A673 (cell line): ENCODE measurements at regions not wholly inside any gene's neighbourhood (a gene's known extent, or its start where the extent isn't known, plus 50 kb on each side); places are given as distances from the start of the nearest gene placed in this dataset.

Experiments used
- BruUV-seq: library from RNA; stranded (reverse); fragments of 400-500 nt; replicated peaks from 2 replicates; lab custom pipeline; 2021; lab: Mats Ljungman, UMichigan
- CTCF ChIA-PET: fragments of 300-600 bp; sonication (Branson Sonifier 250); formaldehyde crosslinking; loops from one replicate; lab custom pipeline; 2022; ENCODE audit warnings: antibody characterized with exemption; lab: Charles Lee
- POLR2A ChIA-PET: fragments of 300-600 bp; sonication (Branson Sonifier 250); formaldehyde crosslinking; loops from one replicate; lab custom pipeline; 2022; ENCODE audit warnings: antibody characterized with exemption; ENCODE audit not compliant: low non-redundant PET; lab: Charles Lee
- DNase-seq: peaks from one replicate; pipeline ENCODE4 v3.0.0-alpha.2; 2015; ENCODE audit warnings: low spot score
- H3K27ac ChIP-seq: fragments of 200-600 bp; sonication (generic); 2 replicates; pipeline ENCODE4 v1.5.1; 2016; ENCODE audit warnings: mixed run types, low read depth, mild to moderate bottlenecking, mixed read lengths, antibody characterized with exemption, low read length; ENCODE audit not compliant: poor library complexity, severe bottlenecking
- H3K27me3 ChIP-seq: fragments of 200-600 bp; sonication (generic); replicated peaks from 2 replicates; pipeline ENCODE4 v1.6.1; 2017; ENCODE audit warnings: mixed run types, low read depth, mild to moderate bottlenecking, mixed read lengths, antibody characterized with exemption, low read length; ENCODE audit not compliant: insufficient read depth, poor library complexity
- H3K36me3 ChIP-seq: fragments of 200-600 bp; sonication (generic); 2 replicates; pipeline ENCODE4 v1.6.1; 2016; ENCODE audit warnings: mixed run types, mild to moderate bottlenecking, mixed read lengths, antibody characterized with exemption, low read length; ENCODE audit not compliant: insufficient read depth, poor library complexity, severe bottlenecking
- H3K4me1 ChIP-seq: fragments of 200-600 bp; sonication (generic); 2 replicates; pipeline ENCODE4 v1.6.1; 2017; ENCODE audit warnings: mixed run types, mild to moderate bottlenecking, mixed read lengths, antibody characterized with exemption, low read length; ENCODE audit not compliant: insufficient read depth, poor library complexity, severe bottlenecking
- H3K4me3 ChIP-seq: fragments of 200-600 bp; sonication (generic); 2 replicates; pipeline ENCODE4 v1.5.1; 2016; ENCODE audit warnings: low read depth, mixed run types, mild to moderate bottlenecking, mixed read lengths, low read length; ENCODE audit not compliant: poor library complexity, severe bottlenecking
- H3K9me3 ChIP-seq: fragments of 200-600 bp; sonication (generic); 2 replicates; pipeline ENCODE4 v1.6.1; 2016; ENCODE audit warnings: mixed run types, low read depth, mild to moderate bottlenecking, mixed read lengths, antibody characterized with exemption, low read length; ENCODE audit not compliant: poor library complexity, severe bottlenecking
- EZH2 ChIP-seq: fragments of 200-600 bp; sonication (generic); IDR thresholded peaks from 2 replicates; pipeline ENCODE4 v1.6.1; 2017; ENCODE audit warnings: borderline replicate concordance, low read depth, mild to moderate bottlenecking, mixed read lengths, antibody characterized with exemption, low read length; ENCODE audit not compliant: poor library complexity, severe bottlenecking
- intact Hi-C: fragments of 100-400 bp; cut with micrococcal nuclease; formaldehyde crosslinking; loops from one replicate; pipeline ENCODE4 v1.10.0; 2022; ENCODE audit not compliant: unreplicated experiment
- TF ChIP-seq, protein P1 (sequence below): fragments of 300-800, 200-600 bp; sonication (generic); conservative IDR thresholded peaks from 2 replicates; pipeline ENCODE4 v1.5.1; 2017; ENCODE audit warnings: low read depth, mild to moderate bottlenecking, antibody characterized with exemption, low read length, moderate library complexity, mixed read lengths

DNA sequence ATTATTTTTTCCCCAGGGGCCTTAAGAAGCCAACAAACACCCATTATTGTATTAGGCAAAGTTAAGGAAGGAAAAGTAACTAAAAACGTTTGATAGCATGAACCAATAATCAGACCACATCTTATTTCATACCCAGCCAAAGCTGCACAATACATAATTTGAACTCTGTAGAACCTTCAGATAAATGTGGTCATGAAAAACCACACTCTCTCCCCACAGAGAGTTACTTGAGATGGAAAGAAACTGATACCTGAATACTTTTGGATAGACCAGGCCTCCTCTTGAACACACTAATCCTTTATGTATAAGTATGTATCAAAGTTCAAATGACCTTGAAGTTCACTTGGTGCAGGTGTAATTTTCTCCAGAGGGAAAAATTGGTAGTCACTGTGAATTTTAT is 146.6 kb upstream of the FAM13C start:
- Histone ChIP-seq H3K36me3 (no peaks in the 10 kb centered on the region), H3K4me1 (no peaks in the 10 kb centered on the region), H3K27me3 (no peaks in the 10 kb centered on the region), H3K9me3 (no peaks in the 10 kb centered on the region), H3K4me3 (no peak overlapping the region), H3K27ac (no peak overlapping the region)
- no peak for DNase-seq
- BruUV-seq: no TSS peak
- CTCF ChIA-PET: no interaction called here
- intact Hi-C loops: no loop called here
- TF ChIP-seq EZH2: no peak
- TF ChIP-seq, protein P1, sequence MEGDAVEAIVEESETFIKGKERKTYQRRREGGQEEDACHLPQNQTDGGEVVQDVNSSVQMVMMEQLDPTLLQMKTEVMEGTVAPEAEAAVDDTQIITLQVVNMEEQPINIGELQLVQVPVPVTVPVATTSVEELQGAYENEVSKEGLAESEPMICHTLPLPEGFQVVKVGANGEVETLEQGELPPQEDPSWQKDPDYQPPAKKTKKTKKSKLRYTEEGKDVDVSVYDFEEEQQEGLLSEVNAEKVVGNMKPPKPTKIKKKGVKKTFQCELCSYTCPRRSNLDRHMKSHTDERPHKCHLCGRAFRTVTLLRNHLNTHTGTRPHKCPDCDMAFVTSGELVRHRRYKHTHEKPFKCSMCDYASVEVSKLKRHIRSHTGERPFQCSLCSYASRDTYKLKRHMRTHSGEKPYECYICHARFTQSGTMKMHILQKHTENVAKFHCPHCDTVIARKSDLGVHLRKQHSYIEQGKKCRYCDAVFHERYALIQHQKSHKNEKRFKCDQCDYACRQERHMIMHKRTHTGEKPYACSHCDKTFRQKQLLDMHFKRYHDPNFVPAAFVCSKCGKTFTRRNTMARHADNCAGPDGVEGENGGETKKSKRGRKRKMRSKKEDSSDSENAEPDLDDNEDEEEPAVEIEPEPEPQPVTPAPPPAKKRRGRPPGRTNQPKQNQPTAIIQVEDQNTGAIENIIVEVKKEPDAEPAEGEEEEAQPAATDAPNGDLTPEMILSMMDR: no peak
- POLR2A ChIA-PET: no interaction called here

DNA sequence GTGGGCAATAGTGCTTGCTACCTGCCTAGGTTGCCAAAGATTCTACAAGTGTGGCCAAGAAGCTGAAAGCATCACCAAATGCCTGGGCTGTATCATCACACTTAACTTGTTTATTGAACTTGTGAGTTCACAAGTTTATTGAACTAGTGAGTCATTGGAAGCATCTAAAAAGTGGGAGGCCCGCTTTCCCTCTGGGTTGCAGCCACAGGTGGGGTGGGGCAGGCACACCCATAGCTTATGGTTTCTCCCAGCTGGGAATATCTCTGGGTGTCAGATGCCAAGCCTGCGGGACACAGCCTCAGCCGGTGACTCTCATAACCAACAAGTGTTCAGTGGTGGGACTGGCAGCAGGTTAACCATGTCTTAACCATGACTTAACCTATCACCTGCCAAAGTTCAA is 145.9 kb upstream of the FAM13C start:
- POLR2A ChIA-PET: no interaction called here
- Histone ChIP-seq H3K4me1 (no peaks in the 10 kb centered on the region), H3K9me3 (no peaks in the 10 kb centered on the region), H3K27me3 (no peaks in the 10 kb centered on the region), H3K36me3 (no peaks in the 10 kb centered on the region), H3K27ac (no peak overlapping the region), H3K4me3 (no peak overlapping the region)
- CTCF ChIA-PET: no interaction called here
- intact Hi-C loops: no loop called here
- TF ChIP-seq, protein P1: no peak
- no peak for TF ChIP-seq EZH2
- BruUV-seq: no TSS peak
- DNase-seq: no peak

DNA sequence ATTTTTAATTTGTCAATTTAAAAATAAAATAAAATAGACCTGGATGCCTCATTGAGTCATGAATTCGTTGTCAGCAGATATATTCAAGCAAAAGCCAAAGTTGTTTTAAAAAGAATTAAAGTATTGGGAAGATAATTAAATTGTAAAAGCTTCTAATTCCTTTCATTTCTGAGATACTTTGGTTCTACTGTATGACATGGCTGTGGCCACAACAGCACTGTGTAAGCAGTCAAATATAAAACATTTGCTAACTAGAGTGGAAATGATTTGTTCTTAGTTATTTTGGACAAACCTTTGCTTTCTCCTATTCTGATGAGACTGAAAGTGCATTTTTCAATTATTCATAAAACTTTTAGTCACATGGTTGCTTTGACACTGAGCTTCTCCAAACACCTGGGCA is 143.6 kb upstream of the FAM13C start:
- ChIA-PET POLR2A (no interaction called here), CTCF (no interaction called here)
- TF ChIP-seq, protein P1: no peak
- no peak for TF ChIP-seq EZH2
- H3K27ac ChIP-seq: no peak overlapping the region
- H3K4me1 ChIP-seq: no peaks in the 10 kb centered on the region
- no TSS peak for BruUV-seq
- H3K4me3 ChIP-seq: no peak overlapping the region
- H3K27me3 ChIP-seq: no peaks in the 10 kb centered on the region
- intact Hi-C loops: no loop called here
- no peak for DNase-seq
- H3K9me3 ChIP-seq: no peaks in the 10 kb centered on the region
- no peaks in the 10 kb centered on the region for H3K36me3 ChIP-seq
